IPS-NIHi7 (cell line): ENCODE measurements at regions not wholly inside any gene's neighbourhood (a gene's known extent, or its start where the extent isn't known, plus 50 kb on each side); places are given as distances from the start of the nearest gene placed in this dataset.
A peak's percentile ranks its signal among the peaks of the same experiment; 100 is the strongest.

Experiments used
- DNase-seq: peaks from one replicate; pipeline ENCODE4 v3.0.0; 2012; ENCODE audit warnings: mixed read lengths; ENCODE audit errors: extremely low spot score

GRCh38 chr15:96390986-96391385 is 60.5 kb downstream of the NR2F2 start:
- DNase-seq: no peak

- peak; percentile 56 for DNase-seq
Measured at GRCh38 chr15:96392380-96393208, 62.1 kb downstream of the NR2F2 start.

GRCh38 chr15:96393209-96393513 is 62.7 kb downstream of the NR2F2 start:
- DNase-seq: no peak

- DNase-seq: no peak
Measured at GRCh38 chr15:96395687-96396086, 65.2 kb downstream of the NR2F2 start.

GRCh38 chr15:96398776-96399175 is 68.3 kb downstream of the NR2F2 start:
- DNase-seq: no peak

GRCh38 chr15:96402403-96402802 is 71.9 kb downstream of the NR2F2 start:
- DNase-seq: no peak

GRCh38 chr15:96403071-96403470 is 72.6 kb downstream of the NR2F2 start:
- DNase-seq: no peak

- DNase-seq: no peak
Measured at GRCh38 chr15:96403932-96404331, 73.4 kb downstream of the NR2F2 start.

- DNase-seq: no peak
Measured at GRCh38 chr15:96404560-96404959, 74.1 kb downstream of the NR2F2 start.

GRCh38 chr15:96406291-96406690 is 75.8 kb downstream of the NR2F2 start:
- DNase-seq: no peak

GRCh38 chr15:96406701-96407100 is 76.2 kb downstream of the NR2F2 start:
- no peak for DNase-seq

GRCh38 chr15:96407482-96407881 is 77.0 kb downstream of the NR2F2 start:
- no peak for DNase-seq

- no peak for DNase-seq
Measured at GRCh38 chr15:96408591-96409183, 78.2 kb downstream of the NR2F2 start.

GRCh38 chr15:96409215-96410138 is 79.0 kb downstream of the NR2F2 start:
- peak; percentile 38 for DNase-seq

- DNase-seq: no peak
Measured at GRCh38 chr15:96410175-96411055, 79.9 kb downstream of the NR2F2 start.

GRCh38 chr15:96411056-96412031 is 80.8 kb downstream of the NR2F2 start:
- no peak for DNase-seq

GRCh38 chr15:96412045-96412905 is 81.8 kb downstream of the NR2F2 start:
- DNase-seq: no peak

- no peak for DNase-seq
Measured at GRCh38 chr15:96412906-96413231, 82.4 kb downstream of the NR2F2 start.

- DNase-seq: no peak
Measured at GRCh38 chr15:96413657-96414056, 83.2 kb downstream of the NR2F2 start.
